GM13976 (cell line): ENCODE measurements at regions not wholly inside any gene's neighbourhood (a gene's known extent, or its start where the extent isn't known, plus 50 kb on each side); places are given as distances from the start of the nearest gene placed in this dataset.

Source experiments
- DNase-seq: peaks from one replicate; pipeline ENCODE4 v3.0.0; 2012; ENCODE audit warnings: low spot score
- in situ Hi-C: fragments of 300-500 bp; cut with MboI; formaldehyde crosslinking; loops from one replicate; pipeline ENCODE4 v1.12.0; 2022; ENCODE audit warnings: low sequenced_read_pairs, mixed read lengths, inconsistent platforms; ENCODE audit not compliant: unreplicated experiment
- TF ChIP-seq, protein P1 (sequence below): IDR thresholded peaks from 2 replicates; pipeline ENCODE4 v1.5.1; 2012; ENCODE audit warnings: borderline replicate concordance, mild to moderate bottlenecking; ENCODE audit not compliant: insufficient read depth; ENCODE audit errors: extremely low read depth, missing control alignments, control extremely low read depth

DNA sequence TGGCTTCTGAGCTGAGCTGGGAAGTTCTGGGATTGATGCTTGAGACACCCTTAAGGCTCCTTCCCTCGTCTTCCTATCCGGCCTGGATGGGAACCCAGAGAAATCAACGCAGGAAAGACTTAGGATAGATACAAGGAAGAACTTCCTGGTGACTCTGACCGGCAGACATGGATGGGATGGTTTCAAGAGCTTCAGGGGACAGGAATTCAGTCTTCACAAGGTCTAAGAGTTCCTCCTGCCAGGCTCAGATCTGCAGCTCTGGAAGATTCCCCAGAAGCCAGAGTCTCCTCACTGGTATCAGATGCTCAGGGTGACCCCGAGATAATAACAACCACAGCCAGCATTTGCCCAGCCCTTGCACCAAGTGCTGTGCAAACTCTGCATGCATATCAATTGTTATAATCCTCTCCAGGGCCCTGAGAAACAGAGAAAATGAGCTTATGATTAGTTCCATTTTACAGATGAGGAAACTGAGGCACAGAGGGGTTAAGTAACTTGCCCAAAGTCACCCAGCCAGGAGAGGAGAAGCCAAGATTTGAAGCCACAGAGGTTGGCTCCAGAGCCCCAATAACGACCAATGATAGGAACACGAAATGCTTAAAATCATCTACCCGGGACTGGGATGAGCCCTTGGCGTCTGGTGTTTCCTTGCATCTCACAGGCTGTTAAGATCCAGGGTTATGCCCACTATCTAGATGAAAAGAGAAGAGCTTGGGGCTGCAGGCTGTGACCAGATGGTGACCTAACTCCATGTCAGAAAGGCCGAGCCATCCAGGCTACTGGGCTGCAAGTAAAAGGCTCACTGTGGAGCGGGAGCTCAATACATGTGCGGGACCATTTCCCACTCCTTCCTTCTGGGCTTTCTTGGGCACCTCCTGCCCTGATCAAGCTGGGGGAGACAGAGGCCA is 119.8 kb downstream of the C9orf50 start:
- TF ChIP-seq, protein P1, sequence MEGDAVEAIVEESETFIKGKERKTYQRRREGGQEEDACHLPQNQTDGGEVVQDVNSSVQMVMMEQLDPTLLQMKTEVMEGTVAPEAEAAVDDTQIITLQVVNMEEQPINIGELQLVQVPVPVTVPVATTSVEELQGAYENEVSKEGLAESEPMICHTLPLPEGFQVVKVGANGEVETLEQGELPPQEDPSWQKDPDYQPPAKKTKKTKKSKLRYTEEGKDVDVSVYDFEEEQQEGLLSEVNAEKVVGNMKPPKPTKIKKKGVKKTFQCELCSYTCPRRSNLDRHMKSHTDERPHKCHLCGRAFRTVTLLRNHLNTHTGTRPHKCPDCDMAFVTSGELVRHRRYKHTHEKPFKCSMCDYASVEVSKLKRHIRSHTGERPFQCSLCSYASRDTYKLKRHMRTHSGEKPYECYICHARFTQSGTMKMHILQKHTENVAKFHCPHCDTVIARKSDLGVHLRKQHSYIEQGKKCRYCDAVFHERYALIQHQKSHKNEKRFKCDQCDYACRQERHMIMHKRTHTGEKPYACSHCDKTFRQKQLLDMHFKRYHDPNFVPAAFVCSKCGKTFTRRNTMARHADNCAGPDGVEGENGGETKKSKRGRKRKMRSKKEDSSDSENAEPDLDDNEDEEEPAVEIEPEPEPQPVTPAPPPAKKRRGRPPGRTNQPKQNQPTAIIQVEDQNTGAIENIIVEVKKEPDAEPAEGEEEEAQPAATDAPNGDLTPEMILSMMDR: no peak
- no peak for DNase-seq
- in situ Hi-C loops: no loop called here

GRCh38 chr9:129500161-129500862 is 120.6 kb downstream of the C9orf50 start:
- DNase-seq: no peak
- TF ChIP-seq, protein P1: no peak
- in situ Hi-C loops: no loop called here

DNA sequence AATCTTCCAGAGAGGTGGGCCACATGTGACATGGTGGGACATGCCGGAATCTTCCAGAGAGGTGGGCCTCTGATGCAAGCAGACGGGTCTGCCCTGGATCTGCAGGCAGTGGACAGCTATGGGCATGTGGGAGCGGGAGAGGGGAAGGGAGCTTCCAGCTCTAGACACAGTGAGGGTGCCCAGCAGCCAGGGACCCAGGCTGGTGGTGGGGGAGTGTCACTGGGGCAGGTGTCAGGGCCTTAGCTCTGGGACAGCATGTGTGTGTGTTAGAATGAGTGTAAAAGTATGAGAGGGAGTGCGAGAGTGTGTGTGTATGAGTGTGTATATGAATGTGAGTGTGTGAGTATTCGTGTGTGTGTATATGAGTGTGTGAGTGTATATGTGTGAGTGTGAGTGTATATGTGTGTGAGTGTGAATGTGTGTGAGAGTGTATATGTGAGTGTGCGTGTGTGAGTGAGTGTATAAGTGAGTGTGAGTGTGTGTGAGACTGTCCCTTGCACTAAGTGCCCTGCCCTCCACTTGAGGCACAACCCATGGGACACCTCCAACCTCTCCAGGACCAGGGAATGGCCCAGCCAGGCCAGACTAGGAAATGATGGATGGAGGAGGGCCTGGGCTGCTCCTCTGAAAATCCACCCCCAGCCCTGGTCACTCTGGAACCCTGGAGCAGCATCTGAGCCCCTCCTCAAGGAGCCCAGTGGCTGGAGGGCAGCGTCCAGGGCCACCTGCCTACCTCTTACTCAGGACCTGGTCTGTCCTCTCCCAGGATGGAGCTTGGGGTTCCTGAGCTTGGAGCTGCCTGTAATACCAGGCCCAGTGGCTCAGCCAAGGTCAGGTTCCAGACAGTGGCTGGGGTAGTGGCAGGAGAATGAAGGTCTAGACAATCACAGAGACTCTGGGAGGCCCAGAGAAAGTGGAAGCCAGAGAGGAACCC is 122.2 kb downstream of the C9orf50 start:
- in situ Hi-C loops: no loop called here
- TF ChIP-seq, protein P1: no peak
- no peak for DNase-seq

GRCh38 chr9:129497813-129498450 is 123.0 kb downstream of the C9orf50 start:
- TF ChIP-seq, protein P1: no peak
- DNase-seq: no peak
- in situ Hi-C loops: no loop called here

DNA sequence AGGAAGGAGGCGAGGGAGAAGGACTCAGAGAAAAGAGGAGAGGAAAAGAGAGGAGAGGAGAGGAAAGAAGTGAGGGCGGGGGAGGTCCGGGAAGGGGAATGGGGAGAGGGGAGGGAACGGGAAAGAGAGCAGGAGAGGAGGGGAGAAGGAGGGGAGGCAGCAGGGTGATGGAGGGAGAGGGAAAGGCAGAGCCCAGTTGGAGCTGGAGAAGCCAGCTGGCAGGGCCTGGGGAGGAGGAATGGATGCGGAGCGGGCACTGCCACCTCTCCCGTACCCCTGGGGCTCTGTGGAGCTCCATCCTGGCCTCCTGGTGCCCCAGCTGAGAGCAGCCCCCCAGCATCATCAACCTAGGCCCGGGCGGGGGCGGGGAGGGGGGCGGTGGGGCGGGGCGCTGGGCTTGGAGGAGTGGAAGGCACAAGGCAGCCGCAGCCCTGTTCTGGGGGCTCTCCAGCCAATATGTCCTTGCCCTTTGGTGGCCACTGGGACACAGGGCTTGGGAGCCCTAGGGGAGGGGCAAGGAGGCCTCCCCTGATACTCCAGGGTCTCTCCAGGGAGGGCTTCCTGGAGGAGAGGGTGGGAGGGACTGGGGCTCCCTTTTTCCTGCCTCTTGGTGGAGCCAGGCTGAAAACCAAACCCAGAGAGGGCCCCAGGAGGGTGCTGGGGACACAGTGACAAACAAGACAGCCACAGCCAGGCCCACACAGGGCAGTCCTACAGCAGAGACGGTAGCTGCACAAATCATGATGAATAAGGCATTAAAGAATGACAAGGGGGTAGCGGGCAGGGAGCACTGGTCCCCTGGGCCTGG is 123.7 kb downstream of the C9orf50 start:
- TF ChIP-seq, protein P1: no peak
- DNase-seq: no peak
- in situ Hi-C loops: no loop called here
